ENCODE measurements at regions not wholly inside any gene's neighbourhood (a gene's known extent, or its start where the extent isn't known, plus 50 kb on each side); places are given as distances from the start of the nearest gene placed in this dataset.
"Not testable (repeated sequence)": the region's sequence is repeated elsewhere in the genome, so short reads cannot be mapped to it uniquely, and the experiment has no call there.

DNA sequence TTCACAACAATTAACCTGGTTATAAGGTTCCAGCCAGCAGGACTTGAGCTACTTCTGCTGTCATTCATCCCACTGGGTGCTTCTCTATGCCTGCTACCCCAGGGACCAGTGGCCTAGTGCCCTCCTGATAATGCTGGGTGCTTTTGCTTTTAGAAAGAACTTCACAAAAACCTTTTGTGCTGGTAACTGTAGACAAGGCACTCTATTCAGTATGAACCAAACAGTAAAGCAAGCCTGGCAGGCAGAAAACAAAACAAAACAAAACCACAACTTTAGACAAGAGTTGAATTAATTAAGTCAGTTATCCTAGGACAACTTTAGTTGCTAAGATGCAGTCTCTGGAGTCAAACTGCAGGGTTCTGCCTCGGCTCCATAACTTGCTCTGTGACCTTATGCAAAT, 61.9 kb upstream of the ADGRL2 start:
- no peak for DNase-seq (ENCODE audit: low spot score)

DNA sequence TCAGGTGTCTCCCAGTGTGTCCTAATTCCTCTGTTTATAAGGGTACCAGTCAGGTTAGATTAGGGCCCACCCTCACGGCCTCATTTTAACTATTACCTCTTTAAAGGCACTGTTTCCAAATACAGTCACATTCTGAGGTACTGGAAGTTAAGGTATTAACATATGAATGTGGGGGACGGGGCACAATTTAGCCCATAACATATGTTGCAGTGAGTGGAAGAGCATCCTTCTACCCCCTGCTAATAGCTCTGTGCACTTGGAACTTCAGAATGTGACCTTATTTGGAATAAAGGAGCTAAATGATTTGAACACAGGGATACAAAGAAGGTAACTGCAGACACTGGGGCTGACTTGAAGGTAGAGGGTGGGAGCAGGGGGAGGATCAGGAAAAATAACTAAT, 67.3 kb upstream of the ADGRL2 start:
- DNase-seq (ENCODE audit: low spot score) = no peak

GRCh38 chr1:81731989-81732388, 68.7 kb upstream of the ADGRL2 start:
- no peak for DNase-seq (ENCODE audit: low spot score)

DNA sequence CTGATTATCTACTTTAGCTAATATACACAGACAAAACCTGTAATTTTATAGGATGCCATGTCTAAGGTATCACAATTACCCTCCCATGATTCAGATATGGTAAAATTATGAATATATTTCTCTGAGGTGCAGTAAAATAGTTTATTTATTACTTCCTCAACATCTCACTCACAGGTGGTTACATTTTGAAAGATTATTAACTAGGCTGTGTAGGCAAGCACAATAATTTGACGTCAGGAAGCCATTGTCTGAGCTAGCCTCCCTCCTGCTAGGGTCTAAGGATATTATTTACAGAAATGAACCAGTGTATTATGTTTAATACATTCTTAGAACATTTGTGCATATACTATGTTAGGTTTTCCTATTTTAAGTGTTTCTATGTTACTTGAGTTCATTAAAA, 69.9 kb upstream of the ADGRL2 start:
- DNase-seq (ENCODE audit: low spot score) = no peak

DNA sequence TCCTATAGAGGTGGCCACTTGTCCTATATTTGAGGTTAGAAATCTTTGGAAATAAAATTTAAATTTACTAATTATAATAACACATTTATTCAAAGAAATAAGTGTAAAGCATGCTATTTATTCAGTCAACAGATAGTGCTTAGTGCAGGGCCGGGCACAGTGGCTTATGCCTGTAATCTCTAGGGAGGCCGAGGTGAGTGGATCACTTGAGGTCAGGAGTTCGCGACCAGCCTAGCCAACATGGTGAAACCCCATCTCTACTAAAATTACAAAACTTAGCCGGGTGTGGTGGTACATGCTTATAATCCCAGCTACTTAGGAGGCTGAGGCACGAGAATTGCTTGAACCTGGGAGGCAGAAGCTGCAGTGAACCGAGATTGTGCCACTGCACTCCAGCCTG, 70.4 kb upstream of the ADGRL2 start:
- not testable (repeated sequence) for DNase-seq (ENCODE audit: low spot score)

GRCh38 chr1:81729818-81730217, 70.9 kb upstream of the ADGRL2 start:
- no peak for DNase-seq (ENCODE audit: low spot score)

GRCh38 chr1:81729239-81729638, 71.5 kb upstream of the ADGRL2 start:
- no peak for DNase-seq (ENCODE audit: low spot score)

- no peak for DNase-seq (ENCODE audit: low spot score)
Observed at GRCh38 chr1:81725823-81726222, 74.9 kb upstream of the ADGRL2 start.

- not testable (repeated sequence) for DNase-seq (ENCODE audit: low spot score)
Observed at GRCh38 chr1:81722631-81723328, 78.0 kb upstream of the ADGRL2 start.

DNA sequence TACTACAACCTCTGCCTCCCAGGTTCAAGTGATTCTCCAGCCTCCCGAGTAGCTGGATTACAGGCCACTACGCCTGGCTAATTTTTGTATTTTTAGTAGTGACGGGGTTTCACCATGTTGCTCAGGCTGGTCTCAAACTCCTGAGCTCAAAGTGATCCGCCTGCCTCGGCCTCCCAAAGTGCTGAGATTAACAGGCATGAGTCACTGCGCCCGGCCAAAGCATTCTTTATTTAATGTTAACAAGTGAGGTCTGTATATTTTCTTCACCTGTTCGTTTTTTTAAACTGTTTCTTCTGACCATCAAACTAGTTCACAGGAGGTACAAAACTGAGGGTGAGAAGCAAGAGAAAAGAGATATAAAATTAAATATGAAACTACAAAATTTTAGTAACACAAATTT, 80.5 kb upstream of the ADGRL2 start:
- not testable (repeated sequence) for DNase-seq (ENCODE audit: low spot score)

DNA sequence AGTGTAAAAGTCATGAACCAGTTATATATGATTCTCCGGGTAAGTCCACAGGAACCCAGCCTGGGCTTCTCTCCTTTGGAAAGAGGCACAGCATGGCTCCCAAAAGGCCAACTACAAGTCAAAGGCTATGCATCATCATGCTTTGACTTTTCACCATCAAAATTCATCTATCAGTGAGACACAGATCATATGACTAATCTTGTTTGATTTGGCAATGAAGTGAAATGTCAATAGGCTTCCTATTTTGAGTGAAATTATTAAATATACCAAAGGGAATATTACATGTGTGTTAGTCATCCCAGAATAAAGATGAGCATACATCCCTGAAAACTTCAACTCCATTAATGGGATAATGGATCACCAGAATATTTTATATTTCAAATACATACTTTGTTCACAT, 83.5 kb upstream of the ADGRL2 start:
- no peak for DNase-seq (ENCODE audit: low spot score)

- DNase-seq (ENCODE audit: low spot score) = peak; percentile 67
Observed at GRCh38 chr1:81715391-81715790, 85.3 kb upstream of the ADGRL2 start.

- DNase-seq (ENCODE audit: low spot score) = no peak
Observed at GRCh38 chr1:81714636-81715035, 86.1 kb upstream of the ADGRL2 start.

DNA sequence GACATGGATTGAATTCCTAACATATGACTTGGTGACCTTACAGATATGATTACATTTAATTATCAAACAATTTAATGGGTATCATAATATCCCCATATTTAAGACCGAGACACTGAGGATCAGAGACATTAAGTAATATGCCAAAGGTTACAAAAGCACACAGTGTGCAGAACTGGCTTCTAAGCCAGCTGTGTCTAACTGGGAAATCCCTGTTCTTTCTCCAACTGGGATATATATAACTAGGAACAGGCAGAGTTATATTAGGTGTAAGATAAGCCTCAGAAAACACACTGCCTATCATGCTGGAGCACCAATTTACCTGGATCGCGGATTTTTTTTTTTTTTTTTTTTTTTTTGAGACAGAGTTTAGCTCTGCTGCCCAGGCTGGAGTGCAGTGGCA, 88.3 kb upstream of the ADGRL2 start:
- no peak for DNase-seq (ENCODE audit: low spot score)

GRCh38 chr1:81710857-81711256, 89.9 kb upstream of the ADGRL2 start:
- DNase-seq (ENCODE audit: low spot score) = no peak

GRCh38 chr1:81708250-81708649, 92.5 kb upstream of the ADGRL2 start:
- no peak for DNase-seq (ENCODE audit: low spot score)

- no peak for DNase-seq (ENCODE audit: low spot score)
Observed at GRCh38 chr1:81706650-81707435, 93.9 kb upstream of the ADGRL2 start.

DNA sequence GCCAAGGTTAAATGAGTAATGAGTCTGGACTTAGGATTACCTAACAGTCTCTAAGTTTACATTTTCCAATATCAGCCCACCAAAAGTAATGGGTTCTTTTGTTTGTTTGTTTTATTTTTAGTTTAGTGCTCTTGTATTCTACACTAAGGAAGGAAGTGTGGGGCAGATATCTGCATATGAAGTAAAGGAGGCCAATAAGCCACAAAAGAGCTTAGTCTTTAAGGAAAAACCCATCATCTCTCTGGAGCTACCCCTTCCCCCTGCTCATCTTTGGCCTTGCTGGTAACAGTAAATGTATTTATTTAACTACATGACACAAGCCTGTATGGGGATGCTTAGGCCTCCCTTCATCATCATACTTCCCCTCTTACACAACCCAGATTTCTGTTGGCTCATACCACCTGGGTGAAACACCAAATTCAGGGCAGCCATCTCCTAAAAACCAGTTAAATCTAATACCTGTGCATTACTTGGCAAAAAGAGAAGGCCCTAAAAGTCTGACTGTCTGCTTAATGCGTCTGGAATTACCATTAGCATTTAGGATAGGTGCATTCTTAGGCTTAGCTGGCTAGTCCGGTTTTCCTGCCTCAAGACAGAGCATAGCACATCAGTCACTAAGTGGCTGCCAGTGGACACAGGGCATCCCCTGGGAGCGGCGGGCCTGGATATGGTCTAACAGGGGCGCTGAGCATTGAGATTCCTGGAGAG, 96.8 kb upstream of the ADGRL2 start:
- no peak for DNase-seq (ENCODE audit: low spot score)

DNA sequence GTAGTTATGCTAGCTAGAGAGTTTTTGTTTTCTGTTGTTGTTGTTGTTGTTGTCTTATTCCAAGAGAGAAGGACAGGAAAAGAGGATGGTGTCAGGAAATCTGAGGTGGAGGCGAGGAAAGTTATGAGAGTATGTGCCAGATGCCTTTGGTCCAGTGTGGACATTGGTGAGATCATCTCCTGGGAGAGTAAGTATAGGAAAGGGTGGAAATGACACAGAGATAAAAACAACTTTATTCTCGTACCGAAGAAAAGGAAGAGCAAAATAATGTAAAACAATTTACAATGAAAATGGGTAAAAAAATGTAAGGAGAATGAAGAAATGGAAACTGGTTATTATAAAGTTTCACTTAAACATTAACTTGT, 97.4 kb upstream of the ADGRL2 start:
- DNase-seq (ENCODE audit: low spot score) = no peak

- DNase-seq (ENCODE audit: low spot score) = no peak
Observed at GRCh38 chr1:81702903-81703302, 97.8 kb upstream of the ADGRL2 start.

DNA sequence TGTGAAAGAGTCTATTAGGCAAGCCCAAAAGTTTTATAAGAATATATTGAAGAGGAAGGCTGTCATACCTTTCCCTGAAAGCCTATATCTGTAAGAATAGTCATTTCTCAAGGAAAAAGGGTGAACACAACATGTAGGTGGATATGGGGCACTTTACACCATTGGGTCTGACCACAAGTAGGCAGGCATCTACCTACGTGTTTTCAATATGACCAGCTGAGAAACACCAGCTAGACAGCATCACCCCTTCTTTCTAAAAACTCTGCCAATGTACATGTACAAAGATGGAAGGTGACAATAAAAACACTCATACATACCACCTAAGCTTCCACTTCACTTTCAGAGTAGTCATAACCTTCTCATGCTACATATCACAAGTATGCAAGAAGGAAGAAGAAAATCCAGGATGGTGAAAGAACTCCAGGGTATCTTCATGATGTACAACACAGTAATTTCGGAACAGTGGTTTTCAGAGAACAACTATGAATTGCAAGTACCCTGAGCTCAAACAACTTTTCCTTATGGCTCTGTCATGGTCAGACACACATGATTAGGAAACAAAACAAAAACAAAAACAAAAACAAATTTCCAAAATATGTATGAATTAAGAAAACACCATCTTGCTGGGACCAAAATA, 98.5 kb upstream of the ADGRL2 start:
- DNase-seq (ENCODE audit: low spot score) = no peak

- DNase-seq (ENCODE audit: low spot score) = no peak
Observed at GRCh38 chr1:81700728-81701470, 99.8 kb upstream of the ADGRL2 start.
